ENCODE measurements at regions not wholly inside any gene's neighbourhood (a gene's known extent, or its start where the extent isn't known, plus 50 kb on each side); places are given as distances from the start of the nearest gene placed in this dataset.

DNA sequence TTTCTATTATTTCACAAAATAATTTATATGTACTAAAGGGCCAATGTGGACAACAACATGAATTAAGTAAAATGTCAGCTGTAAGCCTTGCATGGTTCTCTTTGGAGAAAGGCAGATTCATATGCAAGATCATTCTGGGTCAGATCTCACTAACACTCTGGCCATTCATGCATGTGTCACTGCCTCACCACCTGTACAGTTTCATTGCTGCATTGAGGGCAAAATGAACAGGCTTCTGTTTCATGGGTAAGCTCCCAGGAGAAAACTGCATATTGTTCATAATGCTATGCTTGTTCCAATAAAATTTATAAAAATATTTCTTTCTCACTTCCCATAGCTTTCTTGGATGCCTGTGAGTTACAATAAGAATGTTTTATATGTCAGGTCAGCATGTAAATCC is 275.2 kb downstream of the ZNF248 start:
- TF ChIP-seq, protein P1, sequence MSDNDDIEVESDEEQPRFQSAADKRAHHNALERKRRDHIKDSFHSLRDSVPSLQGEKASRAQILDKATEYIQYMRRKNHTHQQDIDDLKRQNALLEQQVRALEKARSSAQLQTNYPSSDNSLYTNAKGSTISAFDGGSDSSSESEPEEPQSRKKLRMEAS (IDR thresholded peaks at IDR 0.05) = no peak
- TF ChIP-seq, protein P2, sequence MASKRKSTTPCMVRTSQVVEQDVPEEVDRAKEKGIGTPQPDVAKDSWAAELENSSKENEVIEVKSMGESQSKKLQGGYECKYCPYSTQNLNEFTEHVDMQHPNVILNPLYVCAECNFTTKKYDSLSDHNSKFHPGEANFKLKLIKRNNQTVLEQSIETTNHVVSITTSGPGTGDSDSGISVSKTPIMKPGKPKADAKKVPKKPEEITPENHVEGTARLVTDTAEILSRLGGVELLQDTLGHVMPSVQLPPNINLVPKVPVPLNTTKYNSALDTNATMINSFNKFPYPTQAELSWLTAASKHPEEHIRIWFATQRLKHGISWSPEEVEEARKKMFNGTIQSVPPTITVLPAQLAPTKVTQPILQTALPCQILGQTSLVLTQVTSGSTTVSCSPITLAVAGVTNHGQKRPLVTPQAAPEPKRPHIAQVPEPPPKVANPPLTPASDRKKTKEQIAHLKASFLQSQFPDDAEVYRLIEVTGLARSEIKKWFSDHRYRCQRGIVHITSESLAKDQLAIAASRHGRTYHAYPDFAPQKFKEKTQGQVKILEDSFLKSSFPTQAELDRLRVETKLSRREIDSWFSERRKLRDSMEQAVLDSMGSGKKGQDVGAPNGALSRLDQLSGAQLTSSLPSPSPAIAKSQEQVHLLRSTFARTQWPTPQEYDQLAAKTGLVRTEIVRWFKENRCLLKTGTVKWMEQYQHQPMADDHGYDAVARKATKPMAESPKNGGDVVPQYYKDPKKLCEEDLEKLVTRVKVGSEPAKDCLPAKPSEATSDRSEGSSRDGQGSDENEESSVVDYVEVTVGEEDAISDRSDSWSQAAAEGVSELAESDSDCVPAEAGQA (IDR thresholded peaks at IDR 0.05; ENCODE audit: low read depth) = no peak
- TF ChIP-seq, protein P2 (CRISPR knock-in tag; IDR thresholded peaks at IDR 0.05; ENCODE audit: borderline replicate concordance) = no peak
- TF ChIP-seq, protein P3, sequence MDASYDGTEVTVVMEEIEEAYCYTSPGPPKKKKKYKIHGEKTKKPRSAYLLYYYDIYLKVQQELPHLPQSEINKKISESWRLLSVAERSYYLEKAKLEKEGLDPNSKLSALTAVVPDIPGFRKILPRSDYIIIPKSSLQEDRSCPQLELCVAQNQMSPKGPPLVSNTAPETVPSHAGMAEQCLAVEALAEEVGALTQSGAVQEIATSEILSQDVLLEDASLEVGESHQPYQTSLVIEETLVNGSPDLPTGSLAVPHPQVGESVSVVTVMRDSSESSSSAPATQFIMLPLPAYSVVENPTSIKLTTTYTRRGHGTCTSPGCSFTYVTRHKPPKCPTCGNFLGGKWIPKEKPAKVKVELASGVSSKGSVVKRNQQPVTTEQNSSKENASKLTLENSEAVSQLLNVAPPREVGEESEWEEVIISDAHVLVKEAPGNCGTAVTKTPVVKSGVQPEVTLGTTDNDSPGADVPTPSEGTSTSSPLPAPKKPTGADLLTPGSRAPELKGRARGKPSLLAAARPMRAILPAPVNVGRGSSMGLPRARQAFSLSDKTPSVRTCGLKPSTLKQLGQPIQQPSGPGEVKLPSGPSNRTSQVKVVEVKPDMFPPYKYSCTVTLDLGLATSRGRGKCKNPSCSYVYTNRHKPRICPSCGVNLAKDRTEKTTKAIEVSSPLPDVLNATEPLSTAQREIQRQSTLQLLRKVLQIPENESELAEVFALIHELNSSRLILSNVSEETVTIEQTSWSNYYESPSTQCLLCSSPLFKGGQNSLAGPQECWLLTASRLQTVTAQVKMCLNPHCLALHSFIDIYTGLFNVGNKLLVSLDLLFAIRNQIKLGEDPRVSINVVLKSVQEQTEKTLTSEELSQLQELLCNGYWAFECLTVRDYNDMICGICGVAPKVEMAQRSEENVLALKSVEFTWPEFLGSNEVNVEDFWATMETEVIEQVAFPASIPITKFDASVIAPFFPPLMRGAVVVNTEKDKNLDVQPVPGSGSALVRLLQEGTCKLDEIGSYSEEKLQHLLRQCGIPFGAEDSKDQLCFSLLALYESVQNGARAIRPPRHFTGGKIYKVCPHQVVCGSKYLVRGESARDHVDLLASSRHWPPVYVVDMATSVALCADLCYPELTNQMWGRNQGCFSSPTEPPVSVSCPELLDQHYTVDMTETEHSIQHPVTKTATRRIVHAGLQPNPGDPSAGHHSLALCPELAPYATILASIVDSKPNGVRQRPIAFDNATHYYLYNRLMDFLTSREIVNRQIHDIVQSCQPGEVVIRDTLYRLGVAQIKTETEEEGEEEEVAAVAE (CRISPR knock-in tag; IDR thresholded peaks at IDR 0.05; ENCODE audit: borderline replicate concordance) = no peak
- no peak for TF ChIP-seq POLR2AphosphoS5 (IDR thresholded peaks at IDR 0.05; ENCODE audit: low read depth, low read length)
- no peak for TF ChIP-seq ONECUT2 (CRISPR knock-in tag; IDR thresholded peaks at IDR 0.05)
- TF ChIP-seq FOXK2 (IDR thresholded peaks at IDR 0.05) = no peak
- TF ChIP-seq TBP (CRISPR knock-in tag; IDR thresholded peaks at IDR 0.05) = no peak
- no peak for TF ChIP-seq ZNF317 (CRISPR knock-in tag; IDR thresholded peaks at IDR 0.05)
- TF ChIP-seq ZNF496 (CRISPR knock-in tag; IDR thresholded peaks at IDR 0.05; ENCODE audit: insufficient replicate concordance) = no peak
- TF ChIP-seq ZNF34 (CRISPR knock-in tag; IDR thresholded peaks at IDR 0.05; ENCODE audit: borderline replicate concordance) = no peak
- TF ChIP-seq ZNF350 (CRISPR knock-in tag; IDR thresholded peaks at IDR 0.05; ENCODE audit: borderline replicate concordance, low read depth) = no peak

Measured in HepG2 (cell line).